K562 (cell line): ENCODE measurements at regions not wholly inside any gene's neighbourhood (a gene's known extent, or its start where the extent isn't known, plus 50 kb on each side); places are given as distances from the start of the nearest gene placed in this dataset.

Experiments
- E4F1 ChIP-seq: fragments of 250-450 bp; sonication (Bioruptor Pico); IDR thresholded peaks from 2 replicates; pipeline ENCODE4 v1.5.0; 2021; ENCODE audit warnings: mild to moderate bottlenecking, borderline replicate concordance
- MEIS2 ChIP-seq: fragments of 450-650 bp; IDR thresholded peaks from 2 replicates; pipeline ENCODE4 v1.6.1; 2014; ENCODE audit warnings: mild to moderate bottlenecking; ENCODE audit not compliant: partially characterized antibody
- MXI1 ChIP-seq: IDR thresholded peaks from 2 replicates; pipeline ENCODE4 v1.6.1; 2011; ENCODE audit warnings: low read depth, mild to moderate bottlenecking, improper control_type of control experiment, low read length
- PHB ChIP-seq: fragments of 250-450 bp; sonication (Bioruptor Pico); IDR thresholded peaks from 2 replicates; pipeline ENCODE4 v1.5.0; 2021
- UBTF ChIP-seq, 2 experiments: IDR thresholded peaks; 2 replicates each; pipeline ENCODE4 v1.6.1; 2012; ENCODE audit warnings: improper control_type of control experiment in 2 of 2, low read depth in 2 of 2, low read length in 2 of 2, borderline replicate concordance in 1 of 2
- ZBTB8A ChIP-seq: fragments of 450-650 bp; IDR thresholded peaks from 2 replicates; pipeline ENCODE4 v1.6.1; 2018; ENCODE audit warnings: mild to moderate bottlenecking, moderate library complexity; ENCODE audit not compliant: partially characterized antibody
- ZNF197 ChIP-seq: fragments of 200-800 bp; sonication (Bioruptor generic); IDR thresholded peaks from 2 replicates; pipeline ENCODE4 v1.6.1; 2016; ENCODE audit warnings: low read depth, missing genetic modification characterization, missing compliant biosample characterization

GRCh38 chr5:173498286-173498685 lies 118.2 kb downstream of the BOD1 start (continued):
- TF ChIP-seq ZNF197 (CRISPR knock-in tag) = no peak
- TF ChIP-seq ZBTB8A = no peak
- TF ChIP-seq MEIS2 = no peak
- TF ChIP-seq E4F1 (CRISPR knock-in tag) = no peak
- no peak for TF ChIP-seq PHB (CRISPR knock-in tag)
- TF ChIP-seq MXI1 = no peak
- TF ChIP-seq UBTF (IDR thresholded peaks at IDR 0.05; ENCODE audit: borderline replicate concordance in 1 of 2, low read depth in 2 of 2, low read length in 2 of 2) = no peak
